ENCODE measurements at regions not wholly inside any gene's neighbourhood (a gene's known extent, or its start where the extent isn't known, plus 50 kb on each side); places are given as distances from the start of the nearest gene placed in this dataset.

GRCh38 chr5:122723606-122724352, 51.1 kb upstream of the SNX2 start:
- DNase-seq = no peak
